Heart right ventricle (tissue), 16 donors: ENCODE measurements at regions not wholly inside any gene's neighbourhood (a gene's known extent, or its start where the extent isn't known, plus 50 kb on each side); places are given as distances from the start of the nearest gene placed in this dataset.

Source experiments
- ATAC-seq, 8 donors: fragments of 200-7000 bp; cut with Tn5 transposase; one replicate each; pipeline ENCODE4 v1.9.1; 2020; ENCODE audit warnings: mild to moderate bottlenecking in 8 of 8, moderate library complexity in 8 of 8, moderate number of reproducible peaks in 1 of 8
- DNase-seq, 2 donors: peaks; one replicate each; pipeline ENCODE4 v3.0.0-alpha.2; 2020
- H3K27ac ChIP-seq, 10 donors: fragments of 200-600 bp; sonication (generic) in 2 of 10; one replicate each; pipeline versions ENCODE4 v1.5.0 to v1.8.0; 2020 to 2022; ENCODE audit warnings: mild to moderate bottlenecking in 3 of 10
- H3K27me3 ChIP-seq, 7 donors: fragments of 200-600 bp; one replicate each; pipeline ENCODE4 v1.8.0; 2021 to 2022; ENCODE audit warnings: mild to moderate bottlenecking in 2 of 7
- H3K36me3 ChIP-seq, 9 donors: fragments of 200-600 bp; sonication (generic) in 1 of 9; one replicate each; pipeline versions ENCODE4 v1.5.0 to v1.8.0; 2020 to 2022; ENCODE audit warnings: mild to moderate bottlenecking in 2 of 9
- H3K4me1 ChIP-seq, 9 donors: fragments of 200-600 bp; sonication (generic) in 1 of 9; one replicate each; pipeline versions ENCODE4 v1.5.0 to v1.8.0; 2020 to 2022; ENCODE audit warnings: mild to moderate bottlenecking in 4 of 9
- H3K4me3 ChIP-seq, 10 donors: fragments of 200-600 bp; sonication (generic) in 2 of 10; one replicate each; pipeline versions ENCODE4 v1.5.0 to v1.8.0; 2020 to 2022; ENCODE audit warnings: mild to moderate bottlenecking in 7 of 10, moderate library complexity in 2 of 10
- H3K9me3 ChIP-seq, 11 donors: fragments of 200-600 bp in 10 of 11; sonication (generic) in 2 of 11; one replicate each; pipeline versions ENCODE4 v1.5.0 to v1.8.0; 2013 to 2022; ENCODE audit warnings: mild to moderate bottlenecking in 2 of 11, control low read depth in 1 of 11, moderate library complexity in 1 of 11
- CTCF ChIP-seq, 9 donors: fragments of 200-600 bp; sonication (generic) in 2 of 9; IDR thresholded peaks; one replicate each; pipeline versions ENCODE4 v1.5.0 to v1.8.0; 2021 to 2022; ENCODE audit warnings: antibody characterized with exemption in 9 of 9, mild to moderate bottlenecking in 5 of 9, moderate library complexity in 1 of 9
- WGBS, 2 donors: extraction: QIAGEN DNeasy Blood & Tissue Kit; methylation state at CpG; one replicate each; pipeline ENCODE4 v1.1.7; 2013; ENCODE audit warnings: inconsistent platforms in 1 of 2; 5-methylcytosine and 5-hydroxymethylcytosine counted together
- intact Hi-C, 10 donors: fragments of 100-400 bp; cut with DNase I; formaldehyde crosslinking; loops; one replicate each; pipeline versions ENCODE4 v1.11.1 to v1.14.2; 2022
- donor health status: Arrhythmogenic right ventricular cardiomyopathy.
- donor health status: ischemic (EF 13 %, LVEDD 7.1; RV severe dilation, severe dysfunction).
- donor health status: healthy with polysubstance abuse.
- donor health status: DM: no; HTN: yes; CAD: no.
- donor health status: DM: no; HTN: no; CAD: no.
- donor health status: ischemic (EF 25% LVEDD 6.9; RV normal size, moderate dysfunction).
- donor health status: ischemic (EF 25% LVEDD 5.7; RV mildly dilated, moderate dysfunction).
- donor health status: healthy.
- donor health status: DM: yes; HTN: yes; CAD: no.
- donor health status: Ischemic cardiomyopathy.
- donor health status: ischemic (EF 35%, LVEDD 5.7; RV mildly dilated, moderate dysfunction).
- donor health status: nonischemic (EF 11% LVEDD 7.7; RV severe dilation, severe dysfunction).
- donor health status: DM: yes; HTN: yes; CAD: no.
- donor health status: PGD.
- donor health status: ischemic (EF 29% LVEDD 5.4; RV normal size, mild dysfunction).
- donor health status: nonischemic (EF 23%, LVEDD 6.1; RV moderate dilation, normal function).

GRCh38 chr6:156391977-156392376 is 385.2 kb upstream of the ARID1B start:
- TF ChIP-seq CTCF (IDR thresholded peaks at IDR 0.05) = no peak
- H3K36me3 ChIP-seq = no peaks in the 10 kb centered on the region

DNA sequence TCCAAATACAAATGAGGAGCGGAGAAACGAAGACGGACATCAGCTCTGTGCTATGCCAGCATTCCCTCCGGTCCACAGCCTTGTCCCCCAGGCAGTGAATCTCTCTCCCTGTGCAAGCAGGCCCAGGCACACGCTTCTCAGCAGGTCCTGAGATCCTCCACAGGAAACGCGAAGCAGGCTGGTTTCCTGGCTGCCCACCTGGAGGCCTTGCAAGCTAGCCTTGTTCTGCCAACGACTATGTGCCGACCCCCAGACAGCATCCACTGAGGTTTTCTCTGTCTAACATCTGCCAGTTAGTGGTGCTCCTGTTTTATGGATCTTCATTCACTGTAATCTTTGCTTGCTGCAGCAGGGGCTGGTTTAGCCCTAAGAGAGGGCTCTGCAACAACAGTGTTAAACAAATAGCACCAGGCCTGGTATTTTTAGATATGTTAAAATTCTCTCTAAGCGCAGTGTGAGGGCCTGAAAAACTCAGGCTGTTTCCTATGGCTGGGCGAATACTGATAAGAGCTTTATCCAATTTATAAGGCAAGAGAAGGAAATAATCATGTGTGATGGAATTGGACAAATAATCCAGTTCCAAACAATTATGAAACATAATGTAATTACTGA is 386.0 kb upstream of the ARID1B start:
- H3K27ac ChIP-seq = no peak overlapping the region
- intact Hi-C loops = no loop called here
- 64 to 73% methylated on average over 11 of the region's 11 CpGs for WGBS, 2 donors
- peaks cover 0 to 19% (median 5%) of the 10 kb centered on the region in 7 donors for H3K27me3 ChIP-seq
- H3K4me1 ChIP-seq = no peaks in the 10 kb centered on the region
- ATAC-seq = no peak
- H3K36me3 ChIP-seq = no peaks in the 10 kb centered on the region
- no peak overlapping the region for H3K4me3 ChIP-seq
- DNase-seq = no peak
- no peaks in the 10 kb centered on the region for H3K9me3 ChIP-seq
- no peak for TF ChIP-seq CTCF (IDR thresholded peaks at IDR 0.05)

More at GRCh38 chr6:156391977-156392376, 385.2 kb upstream of the ARID1B start:
- WGBS, 2 donors = 86 to 87% methylated on average over 4 of the region's 4 CpGs
- no peak overlapping the region for H3K27ac ChIP-seq
- H3K4me1 ChIP-seq = peaks cover 0 to 3% (median 0%) of the 10 kb centered on the region in 9 donors
- H3K9me3 ChIP-seq = no peaks in the 10 kb centered on the region
- DNase-seq (no peak), ATAC-seq (no peak)
- H3K4me3 ChIP-seq = no peak overlapping the region
- peaks cover 0 to 25% (median 9%) of the 10 kb centered on the region in 7 donors for H3K27me3 ChIP-seq
- intact Hi-C loops = no loop called here

DNA sequence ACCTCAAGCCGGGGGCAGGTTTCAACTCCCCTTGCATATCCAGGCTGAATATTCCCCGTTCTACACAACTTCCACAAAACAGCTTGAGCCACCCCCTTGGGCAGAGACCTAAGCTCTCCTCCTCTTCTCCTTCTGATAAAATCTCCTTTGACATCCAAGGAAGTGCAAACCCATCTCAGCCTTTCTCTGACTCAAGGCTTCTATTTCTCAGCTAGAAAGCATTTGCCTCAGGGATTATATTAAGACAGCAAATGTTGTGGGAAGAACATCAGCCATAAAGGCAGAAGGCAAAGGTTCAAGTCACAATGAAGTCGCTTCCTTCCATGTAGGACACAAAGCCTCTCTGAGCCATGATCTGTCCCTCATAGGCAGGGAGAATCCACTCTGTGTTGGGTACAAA is 386.6 kb upstream of the ARID1B start:
- WGBS, 2 donors = 69 to 77% methylated on average over 3 of the region's 3 CpGs
- Histone ChIP-seq H3K4me1 (no peaks in the 10 kb centered on the region), H3K4me3 (no peak overlapping the region), H3K27me3 (peaks cover 0 to 13% (median 5%) of the 10 kb centered on the region in 7 donors), H3K9me3 (no peaks in the 10 kb centered on the region), H3K36me3 (no peaks in the 10 kb centered on the region), H3K27ac (no peak overlapping the region)
- ATAC-seq (no peak), DNase-seq (no peak)
- no peak for TF ChIP-seq CTCF (IDR thresholded peaks at IDR 0.05)
- intact Hi-C loops = no loop called here

GRCh38 chr6:156389296-156389695 is 387.9 kb upstream of the ARID1B start:
- DNase-seq (no peak), ATAC-seq (no peak)
- no peak for TF ChIP-seq CTCF (IDR thresholded peaks at IDR 0.05)
- H3K36me3 ChIP-seq = no peaks in the 10 kb centered on the region
- H3K9me3 ChIP-seq = no peaks in the 10 kb centered on the region
- WGBS, 2 donors = 87 to 92% methylated on average over 10 of the region's 10 CpGs
- no peak overlapping the region for H3K4me3 ChIP-seq
- H3K27ac ChIP-seq = no peak overlapping the region
- H3K4me1 ChIP-seq = no peaks in the 10 kb centered on the region
- intact Hi-C loops = no loop called here
- H3K27me3 ChIP-seq = peaks cover 0 to 8% (median 0%) of the 10 kb centered on the region in 7 donors
